SK-N-MC (cell line): ENCODE measurements at regions not wholly inside any gene's neighbourhood (a gene's known extent, or its start where the extent isn't known, plus 50 kb on each side); places are given as distances from the start of the nearest gene placed in this dataset.

Experiments used
- EZH2 ChIP-seq: fragments of 200-600 bp; sonication (generic); IDR thresholded peaks from one replicate; pipeline ENCODE4 v1.6.1; 2017; ENCODE audit warnings: antibody characterized with exemption
- FOXP2 ChIP-seq: optimal IDR thresholded peaks from 2 replicates; pipeline ENCODE3; 2011; ENCODE audit warnings: mild to moderate bottlenecking, moderate library complexity; ENCODE audit not compliant: insufficient read depth; ENCODE audit errors: extremely low read length, control extremely low read depth
- POLR2AphosphoS5 ChIP-seq: IDR thresholded peaks from 2 replicates; pipeline ENCODE4 v1.6.1; 2012; ENCODE audit warnings: mild to moderate bottlenecking, low read depth, low read length, borderline replicate concordance

- TF ChIP-seq EZH2, result no peak
- TF ChIP-seq FOXP2, result no peak
- no peak for TF ChIP-seq POLR2AphosphoS5
Measured at GRCh38 chr4:35459045-35459444, 785.3 kb downstream of the ARAP2 start.
